Retinal pigment epithelial cell (primary cell): ENCODE measurements at regions not wholly inside any gene's neighbourhood (a gene's known extent, or its start where the extent isn't known, plus 50 kb on each side); places are given as distances from the start of the nearest gene placed in this dataset.
"Not testable (repeated sequence)": the region's sequence is repeated elsewhere in the genome, so short reads cannot be mapped to it uniquely, and the experiment has no call there.

Source experiments
- DNase-seq: peaks from one replicate; pipeline ENCODE4 v3.0.0-alpha.2; 2010; ENCODE audit warnings: low read depth
- H3K4me3 ChIP-seq: 2 replicates; pipeline ENCODE4 v1.5.1; 2011; ENCODE audit warnings: mild to moderate bottlenecking, low read length, control low read depth, moderate library complexity
- TF ChIP-seq, protein P1 (sequence below): conservative IDR thresholded peaks from 2 replicates; pipeline ENCODE4 v1.5.1; 2011; ENCODE audit warnings: low read depth, low read length, control low read depth, inconsistent platforms

DNA sequence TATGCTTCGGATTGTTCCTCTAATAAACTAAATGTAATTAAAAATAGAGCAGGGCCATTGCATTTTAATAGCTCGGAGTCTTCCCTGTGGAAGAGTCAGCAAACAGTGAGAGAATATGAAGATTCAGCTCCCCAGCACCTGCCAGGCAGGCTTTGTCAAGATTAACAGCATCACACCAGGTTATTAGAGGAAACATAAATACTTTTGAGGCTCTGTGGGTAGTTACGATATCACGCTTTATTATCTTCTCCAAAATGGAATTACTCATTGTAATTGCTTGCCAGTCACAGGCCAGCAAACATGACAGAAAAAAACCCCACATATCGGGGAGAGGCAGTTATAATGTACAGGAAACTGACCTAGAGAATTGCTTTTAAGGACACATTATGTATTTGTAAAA is 303.9 kb downstream of the CPS1 start:
- no peak overlapping the region for H3K4me3 ChIP-seq
- DNase-seq, result no peak
- TF ChIP-seq, protein P1, sequence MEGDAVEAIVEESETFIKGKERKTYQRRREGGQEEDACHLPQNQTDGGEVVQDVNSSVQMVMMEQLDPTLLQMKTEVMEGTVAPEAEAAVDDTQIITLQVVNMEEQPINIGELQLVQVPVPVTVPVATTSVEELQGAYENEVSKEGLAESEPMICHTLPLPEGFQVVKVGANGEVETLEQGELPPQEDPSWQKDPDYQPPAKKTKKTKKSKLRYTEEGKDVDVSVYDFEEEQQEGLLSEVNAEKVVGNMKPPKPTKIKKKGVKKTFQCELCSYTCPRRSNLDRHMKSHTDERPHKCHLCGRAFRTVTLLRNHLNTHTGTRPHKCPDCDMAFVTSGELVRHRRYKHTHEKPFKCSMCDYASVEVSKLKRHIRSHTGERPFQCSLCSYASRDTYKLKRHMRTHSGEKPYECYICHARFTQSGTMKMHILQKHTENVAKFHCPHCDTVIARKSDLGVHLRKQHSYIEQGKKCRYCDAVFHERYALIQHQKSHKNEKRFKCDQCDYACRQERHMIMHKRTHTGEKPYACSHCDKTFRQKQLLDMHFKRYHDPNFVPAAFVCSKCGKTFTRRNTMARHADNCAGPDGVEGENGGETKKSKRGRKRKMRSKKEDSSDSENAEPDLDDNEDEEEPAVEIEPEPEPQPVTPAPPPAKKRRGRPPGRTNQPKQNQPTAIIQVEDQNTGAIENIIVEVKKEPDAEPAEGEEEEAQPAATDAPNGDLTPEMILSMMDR, result no peak

DNA sequence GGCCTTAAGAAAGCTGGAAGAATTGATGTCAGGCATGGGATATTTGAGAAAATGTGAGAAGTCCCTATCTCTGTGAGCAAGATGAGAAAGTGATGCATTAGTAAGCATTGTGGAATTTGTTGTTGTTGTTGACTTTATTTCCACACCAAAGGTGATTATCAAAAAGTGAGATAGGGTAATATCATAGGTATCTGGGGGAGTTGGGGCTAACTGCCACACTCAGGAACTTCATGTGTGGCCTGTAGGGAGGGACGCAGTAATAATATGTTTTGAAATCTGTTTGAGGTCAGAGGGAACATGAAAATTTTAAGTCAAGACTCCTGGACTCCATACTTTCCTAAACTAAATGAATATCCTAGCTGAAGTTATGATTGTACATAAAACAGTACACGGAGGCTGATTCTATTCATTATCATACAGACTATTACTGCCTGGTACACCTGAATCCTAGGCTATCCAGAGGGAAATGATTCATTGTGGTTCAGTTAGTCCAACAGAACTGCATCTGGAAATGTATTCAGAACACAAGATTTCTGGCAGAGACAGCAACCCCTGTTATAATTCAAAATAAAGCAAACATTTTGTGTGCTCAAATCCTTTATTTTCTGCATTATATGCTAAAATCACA is 304.8 kb downstream of the CPS1 start:
- no peak overlapping the region for H3K4me3 ChIP-seq
- TF ChIP-seq, protein P1, result no peak
- no peak for DNase-seq

DNA sequence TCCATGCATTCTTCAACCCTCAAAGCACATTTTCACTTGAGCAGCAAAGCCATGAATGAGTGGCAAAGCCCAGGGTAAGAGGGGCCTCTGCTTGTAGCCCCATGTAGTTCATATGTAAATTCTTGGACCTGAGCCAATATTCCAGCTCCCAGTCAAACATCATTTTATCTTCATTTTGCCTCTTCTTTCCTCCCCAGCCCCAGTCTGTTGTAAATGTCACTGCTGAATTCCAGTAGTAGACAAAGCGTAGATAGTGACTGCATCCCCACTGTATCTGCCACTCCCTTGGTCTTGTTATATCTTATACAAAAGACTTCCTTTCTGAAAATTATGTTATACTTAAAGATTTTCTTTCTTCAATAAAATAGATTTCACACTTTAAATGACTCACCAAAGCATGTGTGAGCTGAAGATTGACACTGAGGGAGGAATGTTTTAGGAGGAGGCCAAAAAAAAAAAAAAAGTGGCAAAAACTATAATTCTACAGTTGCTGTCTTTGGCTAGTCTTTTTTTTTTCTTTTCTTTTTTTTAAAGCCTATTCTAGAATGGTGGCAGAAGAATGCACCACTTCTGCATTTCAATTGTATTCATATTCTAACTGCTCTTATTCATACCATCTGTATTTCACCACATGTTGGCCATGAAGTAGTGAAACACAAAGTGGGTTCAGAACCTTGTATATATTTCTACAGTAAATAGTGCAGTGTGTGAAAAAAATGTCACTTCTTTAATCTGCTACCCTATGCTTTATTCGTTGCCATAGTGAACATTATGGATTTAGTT is 306.1 kb downstream of the CPS1 start:
- TF ChIP-seq, protein P1, result no peak
- DNase-seq, result no peak
- H3K4me3 ChIP-seq, result no peak overlapping the region

DNA sequence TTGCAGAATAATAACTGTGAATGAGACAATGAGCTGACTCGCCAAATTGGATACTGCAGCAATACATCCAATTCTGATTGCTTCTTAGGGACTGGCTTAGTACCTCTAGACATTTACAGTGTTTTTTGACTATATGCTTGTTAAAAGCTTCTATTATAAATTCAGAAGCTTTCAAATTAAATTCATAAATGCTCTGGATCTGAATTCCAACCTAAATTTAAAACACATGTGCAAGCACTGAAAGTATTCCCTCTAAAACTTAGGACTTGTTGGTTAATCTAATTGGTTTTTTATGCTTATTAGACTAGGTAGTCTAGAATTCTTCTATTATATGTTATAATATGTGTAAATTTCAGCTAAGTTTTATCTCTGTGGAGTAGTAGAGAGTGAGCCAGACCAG is 306.9 kb downstream of the CPS1 start:
- DNase-seq, result no peak
- TF ChIP-seq, protein P1, result no peak
- no peak overlapping the region for H3K4me3 ChIP-seq

DNA sequence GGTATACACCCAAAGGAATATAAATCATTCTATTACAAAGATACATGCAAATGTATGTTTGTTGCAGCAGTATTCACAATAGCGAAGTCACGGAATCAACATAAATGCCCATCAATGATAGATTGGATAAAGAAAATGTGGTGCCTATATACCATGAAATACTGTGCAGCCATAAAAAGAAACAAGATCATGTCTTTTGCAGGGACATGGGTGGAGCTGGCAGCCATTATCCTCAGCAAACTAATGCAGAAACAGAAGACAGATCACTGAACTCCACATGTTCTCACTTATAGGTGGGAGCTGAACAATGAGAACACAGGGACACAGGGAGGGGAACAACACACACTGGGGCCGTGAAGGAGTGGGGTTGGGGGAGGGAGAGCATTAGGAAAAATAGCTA is 315.2 kb downstream of the CPS1 start:
- DNase-seq, result not testable (repeated sequence)

DNA sequence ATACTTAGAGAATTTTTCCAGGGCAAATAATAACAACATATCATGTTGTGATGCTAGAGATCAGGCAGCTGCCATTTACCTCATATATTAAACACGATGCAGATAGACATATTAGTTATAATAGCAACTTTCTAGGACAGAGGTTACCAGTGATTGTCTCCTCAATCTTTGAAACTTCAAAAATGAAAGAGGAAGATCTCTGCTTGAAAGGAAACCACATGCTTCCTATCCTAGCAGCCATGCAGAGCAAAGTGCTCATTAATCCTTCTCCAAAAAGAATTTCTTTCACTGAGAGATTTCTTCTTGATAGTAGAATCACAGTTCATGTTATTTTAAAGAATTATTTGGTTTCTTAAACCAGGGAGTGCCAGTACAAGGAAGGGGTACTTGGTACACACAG is 317.2 kb downstream of the CPS1 start:
- no peak overlapping the region for H3K4me3 ChIP-seq
- TF ChIP-seq, protein P1, result no peak
- DNase-seq, result no peak

More for the DNA sequence above, 315.2 kb downstream of the CPS1 start:
- H3K4me3 ChIP-seq, result not testable (repeated sequence)

DNA sequence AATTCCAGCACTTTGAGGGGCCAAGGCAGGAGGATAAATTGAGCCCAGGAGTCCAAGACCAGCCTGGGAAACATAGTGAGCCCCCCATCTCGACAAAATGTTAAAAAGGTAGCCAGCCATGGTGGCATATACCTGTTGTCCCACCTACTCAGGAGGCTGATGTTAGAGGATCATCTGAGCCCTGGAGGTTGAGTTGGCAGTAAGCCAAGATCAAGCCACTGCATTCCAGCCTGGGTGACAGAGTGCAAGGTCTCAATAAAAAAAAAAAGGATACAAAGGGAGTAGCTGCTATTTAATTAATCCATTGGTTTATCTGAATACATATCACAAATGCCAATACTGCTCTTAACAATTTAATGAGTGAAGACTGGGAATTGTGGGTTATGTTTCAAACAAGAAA is 327.8 kb downstream of the CPS1 start:
- no peak overlapping the region for H3K4me3 ChIP-seq
- no peak for DNase-seq
- TF ChIP-seq, protein P1, result no peak
